SK-N-SH treated with all-trans-retinoic acid at 6 μM for 48 hours (cell line): ENCODE measurements at regions not wholly inside any gene's neighbourhood (a gene's known extent, or its start where the extent isn't known, plus 50 kb on each side); places are given as distances from the start of the nearest gene placed in this dataset.

Experiments
- ATAC-seq: fragments of 200-7000 bp; cut with Tn5 transposase; 3 replicates; pipeline ENCODE4 v1.9.1; 2020; ENCODE audit warnings: mild to moderate bottlenecking, moderate library complexity
- CREB5 ChIP-seq: fragments of 250-450 bp; sonication (Bioruptor Pico); IDR thresholded peaks from 2 replicates; pipeline ENCODE4 v1.5.1; 2020; ENCODE audit warnings: low read depth, mild to moderate bottlenecking, moderate library complexity
- CSDC2 ChIP-seq: fragments of 250-450 bp; sonication (Bioruptor Pico); IDR thresholded peaks from 2 replicates; pipeline ENCODE4 v1.5.0; 2020; ENCODE audit warnings: mild to moderate bottlenecking, moderate library complexity
- CSRNP3 ChIP-seq: fragments of 250-450 bp; sonication (Bioruptor Pico); IDR thresholded peaks from 2 replicates; pipeline ENCODE4 v1.5.1; 2021; ENCODE audit warnings: mild to moderate bottlenecking, moderate library complexity
- ESRRG ChIP-seq: fragments of 250-450 bp; sonication (Bioruptor Pico); IDR thresholded peaks from 2 replicates; pipeline ENCODE4 v1.6.1; 2021; ENCODE audit warnings: mild to moderate bottlenecking
- GLIS3 ChIP-seq: fragments of 250-450 bp; sonication (Bioruptor Pico); IDR thresholded peaks from 2 replicates; pipeline ENCODE4 v1.5.0; 2020; ENCODE audit warnings: mild to moderate bottlenecking, moderate library complexity
- OSR1 ChIP-seq: fragments of 250-450 bp; sonication (Bioruptor Pico); IDR thresholded peaks from 2 replicates; pipeline ENCODE4 v1.8.0; 2022; ENCODE audit warnings: moderate library complexity, mild to moderate bottlenecking, inconsistent platforms
- PATZ1 ChIP-seq: fragments of 250-450 bp; sonication (Bioruptor Pico); IDR thresholded peaks from 2 replicates; pipeline ENCODE4 v1.8.0; 2020; ENCODE audit warnings: mild to moderate bottlenecking, moderate library complexity, borderline replicate concordance
- POU6F1 ChIP-seq: fragments of 250-450 bp; sonication (Bioruptor Pico); IDR thresholded peaks from 2 replicates; pipeline ENCODE4 v1.8.0; 2021; ENCODE audit warnings: low read depth, mild to moderate bottlenecking, moderate library complexity, borderline replicate concordance
- PPARA ChIP-seq: fragments of 250-450 bp; sonication (Bioruptor Pico); IDR thresholded peaks from 2 replicates; pipeline ENCODE4 v1.5.0; 2020; ENCODE audit warnings: mild to moderate bottlenecking, borderline replicate concordance
- SNAI2 ChIP-seq: fragments of 250-450 bp; sonication (Bioruptor Pico); IDR thresholded peaks from 2 replicates; pipeline ENCODE4 v1.5.0; 2020; ENCODE audit warnings: mild to moderate bottlenecking, moderate library complexity
- TCF4 ChIP-seq: fragments of 250-450 bp; sonication (Bioruptor Pico); IDR thresholded peaks from 2 replicates; pipeline ENCODE4 v1.8.0; 2021; ENCODE audit warnings: mild to moderate bottlenecking, moderate library complexity, borderline replicate concordance
- TOX ChIP-seq: fragments of 250-450 bp; sonication (Bioruptor Pico); IDR thresholded peaks from 2 replicates; pipeline ENCODE4 v1.8.0; 2021; ENCODE audit warnings: mild to moderate bottlenecking, moderate library complexity, borderline replicate concordance
- TSHZ2 ChIP-seq: fragments of 250-450 bp; sonication (Bioruptor Pico); IDR thresholded peaks from 2 replicates; pipeline ENCODE4 v1.5.0; 2020; ENCODE audit warnings: mild to moderate bottlenecking, moderate library complexity
- ZC3H10 ChIP-seq: fragments of 250-450 bp; sonication (Bioruptor Pico); IDR thresholded peaks from 2 replicates; pipeline ENCODE4 v1.5.1; 2021; ENCODE audit warnings: mild to moderate bottlenecking, moderate library complexity
- ZFP3 ChIP-seq: fragments of 250-450 bp; sonication (Bioruptor Pico); IDR thresholded peaks from 2 replicates; pipeline ENCODE4 v1.5.0; 2020; ENCODE audit warnings: mild to moderate bottlenecking, moderate library complexity
- ZFP30 ChIP-seq: fragments of 450-650 bp; formaldehyde crosslinking; IDR thresholded peaks from 2 replicates; pipeline ENCODE4 v1.5.0; 2022; ENCODE audit warnings: mild to moderate bottlenecking, moderate library complexity
- ZNF70 ChIP-seq: fragments of 450-650 bp; formaldehyde crosslinking; IDR thresholded peaks from 2 replicates; pipeline ENCODE4 v1.5.0; 2020; ENCODE audit warnings: mild to moderate bottlenecking, moderate library complexity
- ZNF8 ChIP-seq: fragments of 450-650 bp; formaldehyde crosslinking; IDR thresholded peaks from 2 replicates; pipeline ENCODE4 v1.5.0; 2020; ENCODE audit warnings: mild to moderate bottlenecking, moderate library complexity

- ATAC-seq: no peak
- no peak for TF ChIP-seq PPARA (CRISPR knock-in tag)
- TF ChIP-seq GLIS3: no peak
- no peak for TF ChIP-seq POU6F1 (CRISPR knock-in tag)
- no peak for TF ChIP-seq OSR1 (CRISPR knock-in tag)
- TF ChIP-seq TSHZ2 (CRISPR knock-in tag): no peak
- TF ChIP-seq ESRRG: no peak
- TF ChIP-seq CREB5 (CRISPR knock-in tag): no peak
- no peak for TF ChIP-seq PATZ1 (CRISPR knock-in tag)
- TF ChIP-seq TOX (CRISPR knock-in tag): no peak
Observed at GRCh38 chr3:44108481-44108880, 133.2 kb upstream of the TOPAZ1 start.

- ATAC-seq: no peak
Observed at GRCh38 chr3:44109771-44110361, 131.8 kb upstream of the TOPAZ1 start.

GRCh38 chr3:44110648-44111047 lies 131.0 kb upstream of the TOPAZ1 start:
- no peak for TF ChIP-seq TCF4 (CRISPR knock-in tag)
- no peak for TF ChIP-seq GLIS3
- TF ChIP-seq TOX (CRISPR knock-in tag): no peak
- TF ChIP-seq ZC3H10 (CRISPR knock-in tag): no peak
- no peak for TF ChIP-seq ZNF8 (CRISPR knock-in tag)
- TF ChIP-seq ZFP3 (CRISPR knock-in tag): no peak
- no peak for TF ChIP-seq ZFP30
- TF ChIP-seq PPARA (CRISPR knock-in tag): no peak
- no peak for TF ChIP-seq SNAI2 (CRISPR knock-in tag)
- TF ChIP-seq CSRNP3 (CRISPR knock-in tag): no peak
- TF ChIP-seq ZNF70 (CRISPR knock-in tag): no peak
- no peak for TF ChIP-seq POU6F1 (CRISPR knock-in tag)
- no peak for TF ChIP-seq ESRRG
- ATAC-seq: no peak

More at GRCh38 chr3:44109771-44110361, 131.8 kb upstream of the TOPAZ1 start:
- TF ChIP-seq ESRRG: no peak
- TF ChIP-seq ZNF70 (CRISPR knock-in tag): no peak
- no peak for TF ChIP-seq CSDC2 (CRISPR knock-in tag)
- no peak for TF ChIP-seq ZFP3 (CRISPR knock-in tag)
- TF ChIP-seq PATZ1 (CRISPR knock-in tag): no peak
- TF ChIP-seq OSR1 (CRISPR knock-in tag): no peak
- TF ChIP-seq ZFP30: no peak
- TF ChIP-seq, all 23 proteins: peak for 0
